ENCODE measurements at regions not wholly inside any gene's neighbourhood (a gene's known extent, or its start where the extent isn't known, plus 50 kb on each side); places are given as distances from the start of the nearest gene placed in this dataset.

GRCh38 chr7:153939654-153940053, 112.5 kb upstream of the DPP6 start:
- H3K4me1 ChIP-seq (ENCODE audit: control insufficient read depth in 4 of 4, insufficient read depth in 4 of 4, low read length in 3 of 4): no peaks in the 10 kb centered on the region
- peaks cover 0 to 2% (median 0%) of the 10 kb centered on the region in 4 donors for H3K27me3 ChIP-seq (ENCODE audit: control insufficient read depth in 4 of 4, insufficient read depth in 4 of 4, low read length in 3 of 4)
- 82% methylated on average over 3 of the region's 3 CpGs for WGBS
- DNase-seq (ENCODE audit: low spot score): no peak
- H3K27ac ChIP-seq (ENCODE audit: low read depth in 1 of 2, low read length in 2 of 2): no peak overlapping the region
- H3K36me3 ChIP-seq (ENCODE audit: control insufficient read depth in 4 of 4, insufficient read depth in 3 of 4, low read depth in 1 of 4, low read length in 3 of 4): no peaks in the 10 kb centered on the region
- H3K4me3 ChIP-seq (ENCODE audit: low read depth in 1 of 3, low read length in 3 of 3): no peak overlapping the region
- no peak overlapping the region for H3K9ac ChIP-seq (ENCODE audit: low read depth in 1 of 2, low read length in 2 of 2)
- TF ChIP-seq FOXA2 (IDR thresholded peaks at IDR 0.05) (no peak), GABPA (IDR thresholded peaks at IDR 0.05 in 1 of 2, conservative IDR thresholded peaks at IDR 0.05 in 1 of 2) (no peak), HNF4G (IDR thresholded peaks at IDR 0.05) (no peak), TAF1 (conservative IDR thresholded peaks at IDR 0.05) (no peak), RXRA (IDR thresholded peaks at IDR 0.05) (no peak), ATF3 (IDR thresholded peaks at IDR 0.05) (no peak), EGR1 (IDR thresholded peaks at IDR 0.05; ENCODE audit: low read depth in 2 of 2) (no peak), MAX (IDR thresholded peaks at IDR 0.05) (no peak), SP1 (IDR thresholded peaks at IDR 0.05) (no peak), YY1 (IDR thresholded peaks at IDR 0.05) (no peak), FOXA1 (IDR thresholded peaks at IDR 0.05) (no peak), RAD21 (IDR thresholded peaks at IDR 0.05) (no peak), JUND (IDR thresholded peaks at IDR 0.05) (no peak), HNF4A (conservative IDR thresholded peaks at IDR 0.05) (no peak), NR2F2 (IDR thresholded peaks at IDR 0.05) (no peak)
- H3K9me3 ChIP-seq (ENCODE audit: control insufficient read depth in 4 of 4, low read length in 3 of 4): peaks cover 0 to 2% (median 0%) of the 10 kb centered on the region in 4 donors

GRCh38 chr7:153941061-153941460, 111.1 kb upstream of the DPP6 start:
- Histone ChIP-seq H3K27me3 (ENCODE audit: control insufficient read depth in 4 of 4, insufficient read depth in 4 of 4, low read length in 3 of 4) (peaks cover 0 to 2% (median 0%) of the 10 kb centered on the region in 4 donors), H3K36me3 (ENCODE audit: control insufficient read depth in 4 of 4, insufficient read depth in 3 of 4, low read depth in 1 of 4, low read length in 3 of 4) (no peaks in the 10 kb centered on the region), H3K9ac (ENCODE audit: low read depth in 1 of 2, low read length in 2 of 2) (no peak overlapping the region), H3K9me3 (ENCODE audit: control insufficient read depth in 4 of 4, low read length in 3 of 4) (peaks cover 0 to 2% (median 0%) of the 10 kb centered on the region in 4 donors), H3K27ac (ENCODE audit: low read depth in 1 of 2, low read length in 2 of 2) (no peak overlapping the region), H3K4me1 (ENCODE audit: control insufficient read depth in 4 of 4, insufficient read depth in 4 of 4, low read length in 3 of 4) (no peaks in the 10 kb centered on the region), H3K4me3 (ENCODE audit: low read depth in 1 of 3, low read length in 3 of 3) (no peak overlapping the region)
- 63% methylated on average over 5 of the region's 5 CpGs for WGBS
- no peak for DNase-seq (ENCODE audit: low spot score)
- TF ChIP-seq ZBTB33 (IDR thresholded peaks at IDR 0.05): no peak
- TF ChIP-seq MAX (IDR thresholded peaks at IDR 0.05): no peak
- TF ChIP-seq TAF1 (conservative IDR thresholded peaks at IDR 0.05): no peak
- TF ChIP-seq NR2F2 (IDR thresholded peaks at IDR 0.05): no peak
- no peak for TF ChIP-seq GABPA (IDR thresholded peaks at IDR 0.05 in 1 of 2, conservative IDR thresholded peaks at IDR 0.05 in 1 of 2)
- no peak for TF ChIP-seq SP1 (IDR thresholded peaks at IDR 0.05)
- no peak for TF ChIP-seq REST (IDR thresholded peaks at IDR 0.05)
- TF ChIP-seq RAD21 (IDR thresholded peaks at IDR 0.05): no peak

Data from liver (tissue), 7 donors.